ENCODE measurements at regions not wholly inside any gene's neighbourhood (a gene's known extent, or its start where the extent isn't known, plus 50 kb on each side); places are given as distances from the start of the nearest gene placed in this dataset.

DNA sequence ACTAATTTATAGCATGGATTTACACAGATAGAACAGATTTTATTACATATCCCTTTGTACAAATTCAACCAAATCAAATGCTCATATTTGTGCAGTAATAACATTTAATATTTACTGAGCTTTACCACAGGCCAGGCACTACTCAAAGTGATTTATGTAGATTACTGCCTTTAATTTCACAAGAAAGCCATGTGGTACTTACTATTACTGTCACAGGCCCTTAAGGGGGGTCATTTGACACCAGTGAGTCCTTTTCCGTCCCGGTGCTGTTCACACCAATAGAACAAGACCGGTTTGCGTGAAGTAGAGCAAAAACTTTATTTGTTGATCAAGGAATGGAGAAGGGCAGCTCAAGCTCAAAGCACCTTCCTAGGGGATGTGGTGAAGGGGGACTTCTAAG, 308.5 kb upstream of the KCNN2 start:
- Histone ChIP-seq H3K27me3 (ENCODE audit: control insufficient read depth, insufficient read depth, low read length) (peaks cover 32% of the 10 kb centered on the region), H3K4me3 (ENCODE audit: insufficient read depth, low read depth, low read length) (no peak overlapping the region), H3K36me3 (replicated peaks; ENCODE audit: control insufficient read depth, insufficient read depth, low read length) (no peaks in the 10 kb centered on the region)
- no peak for DNase-seq

DNA sequence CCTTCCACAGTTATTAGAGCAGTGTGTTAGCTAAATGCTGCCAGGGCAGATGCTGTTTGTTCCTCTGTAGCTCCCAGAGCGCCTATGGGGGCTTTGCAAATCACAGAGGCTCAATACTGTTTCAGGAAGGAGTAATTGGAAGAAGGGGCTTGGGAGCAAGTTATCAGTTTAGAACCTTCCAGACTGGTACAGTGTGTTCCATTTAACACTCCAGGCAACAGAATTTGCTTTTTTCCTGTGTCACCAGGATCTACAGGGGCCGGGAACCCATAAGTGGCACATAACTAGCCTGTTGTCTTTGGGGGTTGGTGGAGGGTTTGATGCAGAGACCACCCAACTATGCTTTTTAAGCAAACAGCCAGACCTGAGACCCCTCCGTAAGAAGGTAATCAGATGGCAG, 307.3 kb upstream of the KCNN2 start:
- no peak for DNase-seq
- H3K4me3 ChIP-seq (ENCODE audit: insufficient read depth, low read depth, low read length), result no peak overlapping the region; the same call in 1 of the 2 replicates
- no peaks in the 10 kb centered on the region for H3K36me3 ChIP-seq (replicated peaks; ENCODE audit: control insufficient read depth, insufficient read depth, low read length)
- peaks cover 32% of the 10 kb centered on the region for H3K27me3 ChIP-seq (ENCODE audit: control insufficient read depth, insufficient read depth, low read length)

GRCh38 chr5:114055318-114056184, 306.3 kb upstream of the KCNN2 start:
- H3K4me3 ChIP-seq (ENCODE audit: insufficient read depth, low read depth, low read length), result peak overlapping the region; percentile 57
- no peaks in the 10 kb centered on the region for H3K36me3 ChIP-seq (replicated peaks; ENCODE audit: control insufficient read depth, insufficient read depth, low read length)
- DNase-seq, result peak; percentile 87
- peaks cover 32% of the 10 kb centered on the region for H3K27me3 ChIP-seq (ENCODE audit: control insufficient read depth, insufficient read depth, low read length)

DNA sequence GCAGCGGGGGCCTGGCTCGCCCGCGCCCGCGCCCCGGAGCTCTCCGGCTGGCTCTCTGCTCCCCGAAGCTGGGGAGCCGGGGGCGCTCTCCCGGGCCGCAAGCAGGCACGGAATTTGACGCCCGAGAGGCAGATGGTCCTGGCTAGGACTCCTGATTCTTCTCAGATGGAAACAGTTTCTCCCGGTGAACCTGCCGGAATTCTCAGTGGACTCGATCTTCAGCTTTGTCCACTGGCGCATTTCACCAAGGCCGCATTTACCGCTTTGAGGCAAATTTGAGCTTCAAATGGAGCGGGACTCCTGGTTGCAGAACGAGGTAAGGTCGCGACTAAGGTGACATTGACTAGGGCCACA, 305.7 kb upstream of the KCNN2 start:
- Histone ChIP-seq H3K36me3 (replicated peaks; ENCODE audit: control insufficient read depth, insufficient read depth, low read length) (no peaks in the 10 kb centered on the region), H3K4me3 (ENCODE audit: insufficient read depth, low read depth, low read length) (peak overlapping the region; percentile 57), H3K27me3 (ENCODE audit: control insufficient read depth, insufficient read depth, low read length) (peaks cover 32% of the 10 kb centered on the region)
- no peak for DNase-seq

GRCh38 chr5:114060866-114061265, 301.0 kb upstream of the KCNN2 start:
- Histone ChIP-seq H3K4me3 (ENCODE audit: insufficient read depth, low read depth, low read length) (no peak overlapping the region), H3K27me3 (ENCODE audit: control insufficient read depth, insufficient read depth, low read length) (peaks cover 14% of the 10 kb centered on the region), H3K36me3 (replicated peaks; ENCODE audit: control insufficient read depth, insufficient read depth, low read length) (no peaks in the 10 kb centered on the region)
- no peak for DNase-seq

DNA sequence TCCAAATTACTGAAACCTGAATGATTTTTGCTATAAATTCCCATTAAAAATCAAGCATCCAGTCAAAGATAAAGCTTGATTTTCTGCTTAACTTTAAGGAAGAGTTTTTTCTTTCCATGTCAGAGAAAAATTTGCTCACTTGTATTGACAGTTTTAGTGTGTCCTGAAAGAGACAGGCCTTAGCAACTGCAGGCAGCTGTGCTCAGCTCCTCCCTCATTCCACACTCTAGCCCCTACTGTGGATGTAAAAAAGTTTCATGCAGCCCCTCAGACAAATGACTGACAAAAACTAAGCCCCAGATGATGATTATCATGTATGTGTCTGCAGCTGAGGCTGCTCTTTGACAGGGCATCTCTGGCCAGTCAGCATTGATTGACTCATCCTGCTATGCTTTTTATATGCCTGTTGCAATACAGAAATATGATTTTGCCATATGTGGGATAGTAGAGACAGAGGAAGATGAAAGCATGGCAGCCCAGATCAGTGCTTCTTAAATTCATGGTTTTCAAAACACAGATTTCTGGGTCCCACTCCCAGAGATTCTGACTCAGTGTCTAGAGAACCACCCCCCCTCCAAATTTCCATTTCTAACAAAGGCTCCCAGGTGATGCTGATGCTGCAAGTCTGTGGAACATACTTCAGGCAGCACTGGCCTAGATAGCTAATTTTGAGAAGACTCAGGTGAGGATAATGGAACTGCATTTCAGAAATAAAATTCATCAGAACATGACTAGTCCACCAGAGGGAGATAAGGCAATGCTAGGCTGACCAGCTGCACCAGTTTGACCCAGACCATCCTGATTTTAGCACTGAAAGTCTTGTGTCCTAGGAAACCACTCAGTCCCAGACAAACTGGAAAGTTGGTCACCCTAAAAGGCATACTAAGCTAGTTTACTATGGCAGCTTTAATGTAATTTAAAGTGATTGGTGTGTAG, 298.7 kb upstream of the KCNN2 start:
- DNase-seq, result peak; percentile 20
- Histone ChIP-seq H3K27me3 (ENCODE audit: control insufficient read depth, insufficient read depth, low read length) (no peaks in the 10 kb centered on the region), H3K4me3 (ENCODE audit: insufficient read depth, low read depth, low read length) (no peak overlapping the region), H3K36me3 (replicated peaks; ENCODE audit: control insufficient read depth, insufficient read depth, low read length) (no peaks in the 10 kb centered on the region)

GRCh38 chr5:114065912-114066311, 296.0 kb upstream of the KCNN2 start:
- no peak for DNase-seq
- H3K27me3 ChIP-seq (ENCODE audit: control insufficient read depth, insufficient read depth, low read length), result no peaks in the 10 kb centered on the region
- no peak overlapping the region for H3K4me3 ChIP-seq (ENCODE audit: insufficient read depth, low read depth, low read length)
- H3K36me3 ChIP-seq (replicated peaks; ENCODE audit: control insufficient read depth, insufficient read depth, low read length), result no peaks in the 10 kb centered on the region

DNA sequence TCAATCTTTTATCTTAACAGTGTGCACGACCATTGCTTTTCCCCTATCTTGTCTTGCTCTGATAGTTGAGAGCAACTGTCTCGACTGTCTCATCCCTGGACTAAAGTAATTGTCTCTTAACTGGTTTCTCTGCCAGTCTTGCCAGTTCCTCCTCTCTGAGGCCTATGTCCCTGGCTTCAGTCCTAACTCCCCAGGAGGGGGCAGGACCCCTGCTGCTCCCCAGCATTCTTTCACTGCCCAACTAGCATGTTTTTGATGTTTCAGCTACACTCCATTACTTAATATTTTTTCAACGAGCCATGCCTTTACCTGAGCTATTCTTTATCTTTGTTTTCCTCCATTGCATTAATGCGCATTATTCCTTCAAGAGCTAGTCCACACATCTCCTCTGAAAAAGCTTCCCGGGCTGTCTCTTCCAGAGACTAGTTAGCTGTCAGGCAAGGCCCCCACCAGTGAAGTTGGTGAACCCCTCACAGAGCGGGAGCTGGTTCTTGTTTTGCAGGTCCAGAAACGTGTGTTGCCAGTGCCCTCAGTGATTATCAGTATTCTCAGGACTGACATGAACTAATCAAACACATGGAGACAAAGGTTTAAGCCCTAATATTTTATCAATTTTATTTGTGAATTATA, 291.7 kb upstream of the KCNN2 start:
- Histone ChIP-seq H3K36me3 (replicated peaks; ENCODE audit: control insufficient read depth, insufficient read depth, low read length) (no peaks in the 10 kb centered on the region), H3K4me3 (ENCODE audit: insufficient read depth, low read depth, low read length) (no peak overlapping the region), H3K27me3 (ENCODE audit: control insufficient read depth, insufficient read depth, low read length) (no peaks in the 10 kb centered on the region)
- peak; percentile 21 for DNase-seq

GRCh38 chr5:114089259-114089658, 272.6 kb upstream of the KCNN2 start:
- no peak for DNase-seq
- Histone ChIP-seq H3K27me3 (ENCODE audit: control insufficient read depth, insufficient read depth, low read length) (no peaks in the 10 kb centered on the region), H3K4me3 (ENCODE audit: insufficient read depth, low read depth, low read length) (no peak overlapping the region), H3K36me3 (replicated peaks; ENCODE audit: control insufficient read depth, insufficient read depth, low read length) (no peaks in the 10 kb centered on the region)

DNA sequence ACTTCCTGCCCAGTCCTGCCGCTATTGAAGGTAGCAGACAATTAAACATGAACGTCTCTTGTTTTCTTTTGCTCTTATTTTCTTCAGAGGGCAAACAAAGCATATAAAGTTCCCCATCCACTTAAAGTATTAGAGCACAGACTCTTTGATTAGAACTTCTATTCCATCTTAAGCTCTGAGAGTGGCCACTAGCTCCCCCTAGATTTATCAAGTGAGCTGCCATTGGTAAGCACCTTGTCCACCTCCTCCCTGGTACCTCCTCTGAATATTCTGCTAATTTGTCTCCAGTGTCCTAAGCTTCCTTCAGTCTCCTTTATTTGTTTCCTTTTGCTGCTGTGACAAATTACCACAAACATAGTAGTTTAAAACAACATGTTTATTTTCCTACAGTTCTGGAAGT, 264.3 kb upstream of the KCNN2 start:
- H3K36me3 ChIP-seq (replicated peaks; ENCODE audit: control insufficient read depth, insufficient read depth, low read length), result no peaks in the 10 kb centered on the region
- H3K4me3 ChIP-seq (ENCODE audit: insufficient read depth, low read depth, low read length), result no peak overlapping the region
- no peaks in the 10 kb centered on the region for H3K27me3 ChIP-seq (ENCODE audit: control insufficient read depth, insufficient read depth, low read length)
- DNase-seq, result no peak

- Histone ChIP-seq H3K27me3 (ENCODE audit: control insufficient read depth, insufficient read depth, low read length) (no peaks in the 10 kb centered on the region), H3K36me3 (replicated peaks; ENCODE audit: control insufficient read depth, insufficient read depth, low read length) (no peaks in the 10 kb centered on the region), H3K4me3 (ENCODE audit: insufficient read depth, low read depth, low read length) (no peak overlapping the region)
- no peak for DNase-seq
Measured at GRCh38 chr5:114099161-114099560, 262.7 kb upstream of the KCNN2 start.

GRCh38 chr5:114101153-114101552, 260.7 kb upstream of the KCNN2 start:
- peak; percentile 7 for DNase-seq
- no peaks in the 10 kb centered on the region for H3K36me3 ChIP-seq (replicated peaks; ENCODE audit: control insufficient read depth, insufficient read depth, low read length)
- no peak overlapping the region for H3K4me3 ChIP-seq (ENCODE audit: insufficient read depth, low read depth, low read length)
- H3K27me3 ChIP-seq (ENCODE audit: control insufficient read depth, insufficient read depth, low read length), result no peaks in the 10 kb centered on the region

GRCh38 chr5:114113604-114114003, 248.3 kb upstream of the KCNN2 start:
- no peaks in the 10 kb centered on the region for H3K36me3 ChIP-seq (replicated peaks; ENCODE audit: control insufficient read depth, insufficient read depth, low read length)
- no peaks in the 10 kb centered on the region for H3K27me3 ChIP-seq (ENCODE audit: control insufficient read depth, insufficient read depth, low read length)
- H3K4me3 ChIP-seq (ENCODE audit: insufficient read depth, low read depth, low read length), result no peak overlapping the region
- DNase-seq, result no peak

DNA sequence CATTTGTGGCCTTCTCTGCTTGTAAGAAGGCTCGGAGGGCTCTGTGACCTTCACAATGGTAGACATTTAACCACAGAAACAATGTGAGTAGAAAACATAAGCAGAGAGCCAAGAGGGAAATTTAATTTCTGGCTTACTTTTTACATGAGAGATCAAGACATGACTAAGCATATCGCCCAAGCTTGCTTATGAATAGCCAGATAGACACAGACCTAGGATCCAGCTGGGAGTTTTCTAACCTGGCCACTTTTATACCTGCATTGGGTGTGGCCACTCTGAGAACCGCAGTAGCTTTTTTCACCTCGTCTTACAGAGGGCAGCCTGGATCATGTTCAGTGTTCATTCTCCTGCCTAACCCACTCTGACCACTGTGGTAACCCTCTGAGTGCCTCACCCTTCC, 244.9 kb upstream of the KCNN2 start:
- Histone ChIP-seq H3K4me3 (ENCODE audit: insufficient read depth, low read depth, low read length) (no peak overlapping the region), H3K27me3 (ENCODE audit: control insufficient read depth, insufficient read depth, low read length) (no peaks in the 10 kb centered on the region), H3K36me3 (replicated peaks; ENCODE audit: control insufficient read depth, insufficient read depth, low read length) (no peaks in the 10 kb centered on the region)
- DNase-seq, result no peak
